A172 (cell line): ENCODE measurements at regions not wholly inside any gene's neighbourhood (a gene's known extent, or its start where the extent isn't known, plus 50 kb on each side); places are given as distances from the start of the nearest gene placed in this dataset.

ENCODE experiments used
- DNase-seq: peaks from one replicate; pipeline ENCODE4 v3.0.0-alpha.2; 2015; ENCODE audit warnings: low spot score

DNA sequence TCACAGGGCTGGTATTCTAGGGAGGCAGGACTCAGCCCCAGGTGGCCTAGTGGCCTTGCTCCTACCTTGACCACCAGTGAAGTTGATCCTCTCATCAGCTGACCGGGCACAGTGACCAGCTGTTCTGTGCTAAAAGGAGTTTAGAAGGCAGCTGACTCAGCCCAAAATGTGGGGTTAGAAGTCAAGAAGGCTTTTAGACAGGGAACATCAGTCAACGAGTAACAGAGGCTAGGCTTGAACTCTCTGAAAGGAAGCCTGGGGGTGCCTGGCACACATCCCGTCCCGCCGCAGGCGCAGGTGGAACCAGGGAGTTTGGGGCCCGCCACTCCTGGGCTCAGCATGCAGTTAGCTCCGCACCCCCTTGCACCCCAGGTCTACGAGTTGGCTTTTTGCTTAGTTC, 114.9 kb upstream of the SLC45A1 start:
- no peak for DNase-seq

DNA sequence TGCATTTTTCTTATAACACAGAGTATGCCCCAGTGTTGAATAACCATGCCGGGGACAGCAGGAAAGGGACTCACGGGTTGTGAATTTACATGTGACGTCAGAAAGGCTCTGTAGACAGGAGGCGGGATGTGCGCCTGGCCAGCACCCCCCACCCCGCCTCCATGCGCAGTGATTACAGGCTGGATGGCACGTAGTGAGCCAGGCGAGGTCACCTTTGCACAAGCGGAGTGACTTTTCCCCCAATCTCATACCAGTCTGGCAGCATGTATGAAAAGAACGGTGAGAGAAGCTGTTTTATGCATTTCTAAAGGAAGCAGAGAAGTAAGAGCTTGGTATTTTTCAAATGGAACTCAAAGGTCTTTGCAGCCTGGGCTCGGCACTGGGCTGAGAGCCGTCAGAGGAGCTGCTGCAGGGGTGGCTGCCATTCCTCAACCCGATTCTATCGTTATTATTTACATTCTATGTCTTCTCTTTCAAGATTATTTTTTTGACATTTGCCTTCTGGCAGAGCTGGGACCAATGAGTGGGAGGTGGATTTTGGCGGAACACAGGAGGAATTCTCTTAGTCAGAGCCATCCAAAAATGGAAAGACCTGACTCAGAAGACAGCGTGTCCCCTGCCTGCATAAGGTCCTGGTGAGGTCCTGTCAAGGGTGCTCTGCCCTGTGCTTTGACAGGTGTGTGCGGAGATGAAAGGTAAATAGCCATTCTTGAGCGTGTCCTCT, 115.6 kb upstream of the SLC45A1 start:
- peak; percentile 54 for DNase-seq

DNA sequence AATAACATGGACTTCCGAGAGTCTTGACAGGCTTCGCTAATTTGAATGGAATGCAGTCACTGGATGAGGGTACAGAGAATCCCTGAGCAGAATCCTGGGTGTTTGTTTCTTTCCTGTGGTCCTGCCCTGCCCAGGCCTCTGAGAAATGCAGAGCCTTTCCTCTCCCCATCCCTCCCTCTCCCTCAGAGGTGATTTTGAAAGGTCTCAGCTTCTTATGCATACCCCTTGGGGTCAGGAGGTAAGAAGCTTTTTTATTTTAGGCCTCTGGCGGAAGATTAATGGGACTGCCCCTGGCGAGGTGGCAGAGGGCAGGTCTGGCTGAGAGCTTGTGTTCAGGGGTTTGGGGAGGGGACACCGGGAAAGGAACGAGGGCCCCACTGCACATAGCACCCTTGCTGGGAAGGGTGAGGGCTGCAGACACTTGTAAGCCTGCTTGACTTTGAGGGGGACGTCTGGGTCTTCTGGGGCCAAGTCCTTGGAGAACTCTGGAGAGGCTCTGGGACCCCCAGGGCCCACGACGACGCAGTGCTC, 116.5 kb upstream of the SLC45A1 start:
- DNase-seq: peak; percentile 54

DNA sequence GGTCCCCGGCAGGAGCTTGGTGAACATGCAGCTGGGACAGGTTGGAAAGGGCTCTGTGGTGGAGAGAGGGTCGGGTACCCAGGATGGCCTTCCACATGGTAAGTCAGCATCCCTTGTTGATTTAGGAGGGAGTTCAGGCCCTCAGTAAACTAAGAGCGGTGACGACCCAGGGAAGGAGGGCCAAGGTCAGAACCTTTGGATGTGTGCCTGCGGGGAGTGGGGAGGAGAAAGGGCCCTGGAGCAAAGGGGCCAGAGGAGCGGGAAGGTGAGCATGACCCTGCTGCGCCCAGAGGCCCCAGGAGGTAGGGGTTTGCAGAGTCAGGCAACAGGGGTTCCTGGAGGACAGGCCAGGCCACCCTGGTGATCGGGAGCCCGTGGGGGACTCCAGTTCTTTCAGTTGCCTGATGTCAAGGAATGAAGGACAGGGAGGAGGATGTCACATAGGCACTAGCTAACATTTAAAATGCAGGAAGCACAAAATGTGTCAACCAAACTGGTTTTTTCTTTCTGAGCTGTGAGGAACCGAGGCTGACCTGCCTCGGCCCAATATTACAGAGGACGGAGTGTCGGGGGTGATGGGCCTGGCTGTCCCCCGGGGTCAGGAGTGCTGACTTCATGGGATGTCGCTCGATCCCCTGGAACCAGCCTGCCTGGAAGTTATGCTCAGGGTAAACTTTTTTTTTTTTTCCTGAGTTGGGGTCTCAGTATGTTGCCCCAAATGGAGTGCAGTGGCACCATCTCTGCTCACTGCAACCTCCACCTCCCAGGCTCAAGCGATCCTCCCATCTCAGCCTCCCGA, 117.4 kb upstream of the SLC45A1 start:
- no peak for DNase-seq

DNA sequence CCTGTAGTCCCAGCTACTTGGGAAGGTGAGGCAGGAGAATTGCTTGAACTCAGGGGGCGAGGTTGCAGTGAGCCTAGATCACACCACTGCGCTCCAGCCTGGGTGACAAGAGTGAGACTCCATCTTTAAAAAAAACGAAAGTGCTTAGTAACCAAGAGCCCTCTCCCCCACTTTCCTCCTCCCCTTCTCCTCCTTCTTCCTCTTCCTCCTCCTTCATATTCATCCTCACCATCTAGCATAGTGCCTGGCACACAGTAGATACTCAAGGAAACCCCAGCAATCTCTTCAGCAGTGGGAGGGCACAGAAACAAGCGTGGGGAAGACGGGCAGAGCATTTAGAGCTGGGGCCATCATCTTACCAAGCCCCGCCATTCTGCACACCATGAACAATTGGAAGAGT, 119.4 kb upstream of the SLC45A1 start:
- no peak for DNase-seq

DNA sequence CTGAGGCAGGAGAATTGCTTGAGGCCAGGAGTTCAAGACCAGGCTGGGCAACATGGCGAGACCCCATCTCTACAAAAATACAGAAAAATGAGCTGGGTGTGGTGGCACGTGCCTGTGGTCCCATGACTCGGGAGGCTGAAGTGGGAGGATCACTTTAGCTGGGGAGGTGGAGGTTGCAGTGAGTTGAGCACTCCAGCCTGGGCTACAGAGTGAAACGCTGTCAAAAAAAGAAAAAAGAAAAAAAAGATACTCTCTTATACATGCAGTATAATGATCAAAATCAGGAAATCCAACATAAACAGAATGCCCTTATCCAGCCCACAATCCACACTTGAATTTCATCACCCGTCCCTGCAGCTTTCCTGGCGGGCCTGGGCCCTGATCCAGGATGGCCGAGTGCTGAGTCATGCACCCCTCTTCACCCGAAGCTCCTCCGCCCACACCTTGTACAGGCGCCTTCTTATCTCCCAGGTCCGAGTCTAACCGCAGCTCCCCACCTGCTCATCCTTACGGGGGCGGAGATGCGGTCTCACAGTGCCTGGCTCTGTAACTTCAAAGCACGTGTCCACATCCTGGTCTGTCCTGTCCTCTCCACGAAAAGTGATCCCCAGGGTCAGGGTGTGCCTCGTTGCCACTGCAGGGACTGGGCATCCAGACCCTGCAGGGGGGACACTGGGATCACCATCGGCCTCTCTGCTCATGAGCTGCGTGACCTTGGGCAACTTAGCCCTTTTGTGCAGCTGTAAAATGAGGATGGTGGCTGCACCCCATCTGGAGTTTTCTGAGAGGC, 120.2 kb upstream of the SLC45A1 start:
- DNase-seq: peak; percentile 88

DNA sequence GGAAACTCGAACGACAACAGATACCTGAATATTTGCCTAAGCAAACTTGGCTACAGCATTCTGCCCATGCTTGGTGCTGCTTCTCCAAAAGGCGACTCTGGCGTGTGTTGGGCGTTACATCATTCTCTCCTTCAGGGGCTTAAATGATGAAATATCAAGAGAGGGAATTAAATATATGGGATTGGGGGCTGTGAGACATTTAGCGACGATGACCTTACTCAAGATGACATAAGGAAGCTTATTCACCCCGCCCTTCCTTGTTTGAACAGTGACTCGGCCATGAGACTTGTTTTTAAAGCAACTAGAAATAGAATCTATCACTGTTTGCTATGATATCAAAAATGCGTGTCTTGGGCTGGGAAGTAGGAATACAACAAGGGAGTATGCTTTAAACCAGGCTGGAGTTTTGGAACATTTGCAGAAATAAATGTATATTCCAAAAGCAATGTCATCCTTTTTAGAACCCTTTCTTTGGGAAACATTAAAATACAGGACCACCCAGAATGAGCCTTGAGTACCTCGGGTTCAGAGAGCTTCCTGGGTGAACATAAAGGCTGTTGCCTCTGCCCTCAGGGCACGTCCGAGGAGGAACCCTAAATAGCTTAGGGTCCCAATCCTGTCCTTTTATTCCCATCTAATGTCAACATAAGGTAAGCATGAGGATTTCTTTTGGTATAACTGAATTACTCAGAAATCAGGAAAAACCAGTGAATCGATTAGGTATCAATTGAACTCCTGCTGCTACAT, 123.3 kb upstream of the SLC45A1 start:
- DNase-seq: peak; percentile 54

DNA sequence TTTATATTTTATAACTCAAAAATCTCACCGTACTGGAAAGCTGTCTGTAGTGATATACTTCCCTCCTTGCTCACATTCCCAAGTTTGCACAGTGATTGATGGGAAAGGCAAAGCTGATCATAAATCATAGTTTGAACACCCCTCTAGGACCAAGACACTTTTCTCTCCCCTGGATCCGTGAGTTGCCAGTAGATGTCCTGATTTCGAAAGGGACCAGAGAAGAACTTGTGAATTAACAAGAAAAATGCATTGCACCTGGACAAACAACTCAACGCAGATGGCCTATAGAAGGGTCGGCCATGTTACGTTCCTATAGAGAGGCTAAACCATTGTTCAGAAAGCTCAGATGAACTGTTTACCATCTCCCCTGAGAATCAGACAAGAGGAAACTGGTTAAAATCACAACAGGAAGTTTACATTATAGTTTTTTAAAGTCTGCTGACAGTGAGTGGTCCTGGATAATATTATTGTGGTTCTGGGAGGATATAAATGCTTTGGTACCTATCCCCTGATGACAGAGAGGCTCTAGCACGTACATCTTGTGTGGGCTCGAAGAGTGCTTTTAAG, 124.0 kb upstream of the SLC45A1 start:
- DNase-seq: no peak

DNA sequence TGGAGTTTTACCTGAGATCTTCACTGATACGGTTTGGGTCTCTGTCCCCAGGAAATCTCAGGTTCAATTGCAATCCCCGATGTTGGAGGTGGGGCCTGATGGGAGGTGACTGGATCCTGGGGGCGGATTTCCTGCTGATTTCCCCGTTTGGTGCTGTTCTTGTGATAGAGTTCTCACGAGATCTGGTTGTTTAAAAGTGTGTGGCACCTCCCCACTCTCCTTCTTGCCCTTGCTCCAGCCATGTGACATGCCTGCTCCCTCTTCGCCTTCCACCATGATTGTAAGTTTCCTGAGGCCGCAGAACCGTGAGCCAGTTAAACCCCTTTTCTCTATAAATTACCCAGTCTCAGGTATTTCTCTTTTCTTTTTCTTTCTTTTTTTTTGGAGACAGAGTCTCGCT, 126.4 kb upstream of the SLC45A1 start:
- DNase-seq: no peak

DNA sequence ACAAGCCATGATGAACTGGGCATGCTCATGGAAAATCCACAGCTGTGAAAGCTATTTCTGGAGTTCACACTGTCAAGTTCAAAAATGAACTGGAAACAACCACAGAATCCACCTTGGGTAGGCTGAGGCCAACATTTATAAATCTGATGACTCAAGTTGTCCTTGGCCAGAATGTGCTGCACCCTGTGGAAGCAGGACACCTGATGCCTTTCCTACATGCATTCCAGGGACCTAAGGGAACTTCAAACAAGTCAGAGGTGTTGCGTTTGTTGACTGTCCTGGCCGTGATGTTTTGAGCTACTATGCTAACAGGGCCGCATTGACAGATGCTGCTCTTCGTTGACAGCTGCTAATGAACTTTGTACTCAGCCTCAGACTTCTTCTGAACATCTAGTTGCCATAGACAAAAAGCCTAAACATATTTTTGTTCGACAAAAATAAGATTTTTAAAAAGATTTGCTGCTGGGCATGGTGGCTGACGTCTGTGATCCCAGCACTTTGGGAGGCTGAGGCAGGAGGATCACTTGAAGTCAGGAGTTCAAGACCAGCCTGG, 127.9 kb upstream of the SLC45A1 start:
- DNase-seq: peak; percentile 56

DNA sequence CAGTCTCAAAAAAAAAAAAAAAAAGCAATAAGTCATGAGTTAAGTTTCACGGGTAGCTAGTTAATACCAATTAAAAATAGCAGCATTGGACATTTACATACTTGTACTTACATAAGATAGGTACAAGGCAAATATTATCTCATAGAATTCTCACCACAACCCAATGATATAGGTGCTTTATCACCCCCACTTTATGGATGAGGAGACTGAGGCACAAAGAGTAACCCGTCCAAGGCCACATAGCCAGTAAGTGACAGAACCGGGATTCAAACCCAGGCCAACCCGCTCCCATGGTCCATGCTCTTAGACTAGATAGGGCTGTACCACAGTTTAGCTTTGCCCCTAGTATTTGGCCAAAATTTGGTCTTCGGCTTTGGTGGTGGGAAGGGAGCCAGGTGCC, 132.5 kb upstream of the SLC45A1 start:
- no peak for DNase-seq

DNA sequence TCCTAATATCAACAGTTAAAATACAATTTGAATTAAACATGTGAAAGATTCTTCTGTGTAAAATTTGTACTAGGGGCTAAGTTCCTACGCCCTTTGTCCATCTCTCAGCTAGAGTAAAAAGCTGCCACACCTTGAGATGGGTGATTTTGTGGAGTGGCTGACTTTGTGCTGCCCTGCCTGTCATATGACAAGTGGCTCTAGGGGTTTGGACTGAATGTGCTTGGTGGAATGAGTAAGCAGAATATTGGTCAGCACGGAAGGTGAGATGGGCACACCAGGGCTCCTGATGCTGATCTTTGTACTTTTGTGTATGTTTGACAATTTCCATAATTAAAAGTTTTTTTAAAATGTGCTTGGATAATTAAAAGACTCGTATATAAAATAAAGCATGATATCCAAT, 133.6 kb upstream of the SLC45A1 start:
- no peak for DNase-seq

DNA sequence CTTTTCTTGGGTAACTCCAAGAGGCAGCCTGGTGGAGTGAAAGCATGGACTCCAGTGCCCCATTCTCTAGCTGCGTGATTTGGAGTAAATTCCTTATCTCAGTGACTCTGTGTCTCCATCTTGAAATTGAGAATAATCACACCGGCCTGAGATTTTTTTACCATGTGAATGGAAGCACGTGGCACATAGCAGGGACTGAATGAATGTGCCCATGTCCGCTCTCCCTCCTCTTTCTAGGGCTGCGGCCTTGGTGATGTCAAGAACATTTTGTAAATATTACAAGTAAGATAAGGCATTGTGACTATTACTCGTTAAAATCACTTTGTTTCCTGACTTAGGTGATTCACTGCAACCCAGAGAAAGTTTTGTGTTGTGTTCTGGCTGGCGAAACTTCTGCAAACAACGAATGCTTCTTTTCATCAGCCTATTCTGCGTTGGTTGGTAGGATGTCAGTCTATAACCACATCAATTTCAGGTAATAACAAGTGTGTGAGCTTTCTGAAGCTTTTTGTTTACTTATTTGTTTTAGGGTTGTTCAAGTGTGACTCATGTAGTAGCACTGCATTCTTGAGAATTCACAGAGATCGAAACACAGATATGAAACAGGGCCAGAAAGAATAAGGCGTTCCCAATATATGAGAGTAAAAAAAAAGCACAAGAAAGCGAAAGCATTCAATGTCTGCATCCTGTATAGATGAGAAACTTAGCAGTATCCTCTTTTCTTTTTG, 135.7 kb upstream of the SLC45A1 start:
- peak; percentile 84 for DNase-seq

DNA sequence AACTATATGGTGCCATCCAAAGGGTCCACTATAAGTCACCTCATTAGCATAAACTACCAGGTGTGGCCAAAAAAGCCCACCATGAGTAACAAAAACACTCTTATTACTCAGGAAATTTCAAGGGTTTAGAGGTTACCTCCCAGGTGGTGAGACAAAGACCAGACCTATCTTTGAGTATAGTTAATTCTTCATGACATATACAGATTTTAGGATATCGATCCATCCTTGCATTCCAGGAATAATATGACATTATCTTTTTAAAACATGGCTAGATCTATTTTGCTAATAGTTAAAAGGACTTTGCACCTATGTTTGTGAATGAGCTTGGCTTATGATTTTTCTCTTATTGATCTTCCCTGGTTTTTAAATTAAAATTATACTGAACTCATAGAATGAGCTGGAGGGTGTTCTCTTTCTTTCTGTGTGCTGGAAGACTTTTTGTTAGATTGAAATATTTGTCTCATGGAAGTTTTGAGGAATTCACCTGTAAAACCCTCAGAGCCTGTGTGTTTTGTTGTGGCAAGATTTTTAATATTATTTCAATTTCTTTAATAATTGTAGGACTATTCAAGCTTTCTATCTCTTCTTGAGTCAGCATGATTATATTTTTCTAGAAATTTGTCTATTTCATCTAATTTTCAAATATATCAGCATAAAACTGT, 138.7 kb upstream of the SLC45A1 start:
- DNase-seq: no peak

DNA sequence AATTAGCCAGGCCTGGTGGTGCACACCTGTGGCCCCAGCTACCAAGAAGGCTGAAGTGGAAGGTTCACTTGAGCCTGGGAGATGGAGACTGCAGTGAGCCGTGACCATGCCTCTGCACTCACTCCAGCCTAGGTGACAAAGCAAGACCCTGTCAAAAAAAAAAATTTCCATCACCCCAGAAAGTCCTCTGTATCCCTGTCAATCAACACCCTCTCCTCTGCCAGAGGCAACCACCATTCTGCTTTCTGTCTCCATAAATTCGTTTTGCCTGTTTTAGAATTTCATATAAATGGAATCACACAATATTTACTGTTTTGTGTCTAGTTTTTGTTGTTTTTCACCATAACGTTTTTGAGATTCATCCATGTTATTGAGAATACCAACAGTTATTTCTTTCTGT, 141.6 kb upstream of the SLC45A1 start:
- no peak for DNase-seq

DNA sequence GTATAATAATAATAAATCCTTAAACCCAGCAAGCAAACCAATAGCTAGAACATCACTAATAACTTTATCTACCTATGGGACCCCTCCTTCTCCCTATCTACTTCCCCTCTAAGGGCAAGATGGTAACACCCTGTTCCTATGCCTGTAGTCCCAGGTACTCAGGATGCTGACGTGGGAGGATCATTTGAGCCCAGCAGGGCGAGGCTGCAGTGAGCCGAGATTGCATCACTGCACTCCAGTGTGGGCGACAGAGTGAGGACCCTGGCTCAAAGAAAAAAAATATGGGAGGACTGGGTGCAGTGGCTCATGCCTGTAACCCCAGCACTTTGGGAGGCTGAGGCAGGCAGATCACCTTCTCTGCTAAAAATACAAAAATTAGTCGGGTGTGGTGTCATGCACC, 143.1 kb upstream of the SLC45A1 start:
- no peak for DNase-seq

DNA sequence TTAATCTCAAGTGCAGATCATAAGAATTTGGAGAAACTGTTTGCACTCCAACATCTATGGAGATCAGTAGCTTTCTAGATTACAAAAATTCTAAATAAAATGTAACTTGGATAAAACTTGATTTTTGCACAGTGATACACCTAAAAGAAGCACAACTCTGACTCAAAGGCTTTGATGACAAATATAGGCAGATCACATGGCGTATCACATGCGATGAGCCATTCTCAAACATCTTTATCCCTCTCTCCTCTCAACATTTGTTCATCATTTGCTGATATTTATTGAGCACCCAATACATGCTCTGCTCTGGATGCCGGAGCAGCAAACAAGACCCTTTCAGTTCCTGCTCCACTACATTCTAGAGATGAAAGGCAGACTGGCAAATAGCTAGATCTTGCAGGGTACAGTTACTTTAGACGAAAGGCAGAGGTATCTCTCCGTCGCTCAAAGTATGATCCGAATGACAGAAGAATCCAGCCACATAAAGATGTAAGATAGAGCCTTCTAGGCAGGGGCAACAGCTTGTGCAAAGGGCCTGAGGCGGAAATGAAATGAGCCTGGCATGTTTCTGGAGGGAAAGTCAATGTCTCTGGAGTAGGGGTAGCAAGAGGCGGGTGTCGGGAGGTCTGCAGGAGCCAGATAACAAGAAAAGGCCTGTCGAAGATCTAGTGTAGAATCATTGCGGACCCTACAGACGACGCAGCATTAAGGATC, 145.8 kb upstream of the ERRFI1 start:
- DNase-seq: no peak

DNA sequence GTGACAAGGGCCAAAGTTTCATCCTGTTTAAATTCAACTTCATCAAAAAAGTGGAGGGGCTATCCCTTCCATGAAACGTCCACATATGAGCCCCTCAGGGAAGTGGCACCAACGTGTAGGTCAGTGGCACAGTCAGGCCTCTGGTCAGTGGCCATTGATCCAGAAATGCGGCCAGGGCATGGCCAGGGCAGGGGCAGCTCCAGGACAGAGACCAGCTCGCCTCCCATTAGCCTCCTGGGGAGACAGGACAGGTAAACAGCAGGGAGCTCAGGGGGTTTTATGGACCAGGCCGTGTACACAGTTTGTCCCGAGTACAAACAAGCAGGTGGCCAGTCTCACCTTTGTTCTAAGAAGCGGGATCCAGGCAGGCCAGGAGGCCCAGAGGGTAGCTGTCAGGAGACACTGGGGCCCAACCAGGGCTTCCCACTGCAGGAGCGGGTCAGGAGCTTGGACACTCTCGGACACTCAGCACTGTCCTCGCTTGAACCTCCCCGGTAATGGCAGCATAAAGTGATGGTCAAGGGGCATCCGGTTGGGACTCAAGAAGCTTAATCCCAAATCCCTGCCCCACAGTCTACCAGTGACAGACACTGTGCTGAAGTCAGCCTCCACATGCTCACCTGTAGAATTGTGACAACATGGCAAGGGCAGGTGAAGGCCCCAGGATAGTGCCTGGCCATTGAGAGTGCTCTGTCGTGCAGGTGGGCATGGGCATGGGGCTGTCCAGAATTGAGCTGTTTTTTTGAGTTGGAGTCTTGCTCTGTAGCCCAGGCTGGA, 144.1 kb upstream of the ERRFI1 start:
- no peak for DNase-seq
